ENCODE measurements at regions not wholly inside any gene's neighbourhood (a gene's known extent, or its start where the extent isn't known, plus 50 kb on each side); places are given as distances from the start of the nearest gene placed in this dataset.

GRCh38 chr2:193894081-193894480 lies 1699.3 kb upstream of the TMEFF2 start:
- H3K79me2 ChIP-seq (ENCODE audit: insufficient read depth, low read length), result no peaks in the 10 kb centered on the region
- H3K4me1 Mint-ChIP-seq, result no peaks in the 10 kb centered on the region
- H4K20me1 ChIP-seq (ENCODE audit: insufficient read depth, low read length), result no peaks in the 10 kb centered on the region
- H3K4me3 Mint-ChIP-seq, result no peak overlapping the region
- no peaks in the 10 kb centered on the region for H3K9me3 ChIP-seq (replicated peaks in 1 of 2; ENCODE audit: control insufficient read depth in 1 of 2, insufficient read depth in 1 of 2, low read length in 2 of 2)
- H3K36me3 ChIP-seq (replicated peaks in 1 of 2; ENCODE audit: control insufficient read depth in 1 of 2, insufficient read depth in 2 of 2, low read length in 2 of 2), result no peaks in the 10 kb centered on the region
- no peak overlapping the region for H3K27ac ChIP-seq (ENCODE audit: low read depth in 1 of 2, low read length in 2 of 2)
- peaks cover 0 to 7% (median 2%) of the 10 kb centered on the region in 7 donors for H3K9me3 Mint-ChIP-seq
- no peak for TF ChIP-seq CTCF (IDR thresholded peaks at IDR 0.05)
- no peak for DNase-seq
- H3K4me3 ChIP-seq (replicated peaks in 1 of 3; ENCODE audit: low read depth in 2 of 3, low read length in 3 of 3), result no peak overlapping the region
- H3K36me3 Mint-ChIP-seq, result no peaks in the 10 kb centered on the region
- H3K27me3 ChIP-seq (ENCODE audit: control insufficient read depth in 2 of 2, insufficient read depth in 2 of 2, low read length in 2 of 2), result no peaks in the 10 kb centered on the region
- H2AFZ ChIP-seq (ENCODE audit: insufficient read depth, low read depth, low read length, poor library complexity, severe bottlenecking), result no peak overlapping the region
- intact Hi-C loops (cut with micrococcal nuclease), result no loop called here
- WGBS (ENCODE audit: insufficient coverage), result 67% methylated on average over 1 of the region's 1 CpG
- H3K4me1 ChIP-seq (ENCODE audit: control insufficient read depth in 1 of 2, insufficient read depth in 2 of 2, low read length in 2 of 2), result no peaks in the 10 kb centered on the region
- no peak overlapping the region for H3K27ac Mint-ChIP-seq
- H3K9ac ChIP-seq (ENCODE audit: insufficient read depth, low read length, poor library complexity, severe bottlenecking), result no peak overlapping the region
- no peaks in the 10 kb centered on the region for H3K27me3 Mint-ChIP-seq (ENCODE audit: low read depth in 3 of 3)
- no peak overlapping the region for H3K4me2 ChIP-seq (replicated peaks; ENCODE audit: extremely low read depth, low read length, poor library complexity, severe bottlenecking)

- no peaks in the 10 kb centered on the region for H3K36me3 ChIP-seq (replicated peaks in 1 of 2; ENCODE audit: control insufficient read depth in 1 of 2, insufficient read depth in 2 of 2, low read length in 2 of 2)
- no peak overlapping the region for H3K27ac ChIP-seq (ENCODE audit: low read depth in 1 of 2, low read length in 2 of 2)
- peaks cover 0 to 13% (median 5%) of the 10 kb centered on the region in 7 donors for H3K9me3 Mint-ChIP-seq
- no peak overlapping the region for H3K4me3 ChIP-seq (replicated peaks in 1 of 3; ENCODE audit: low read depth in 2 of 3, low read length in 3 of 3)
- H3K27me3 ChIP-seq (ENCODE audit: control insufficient read depth in 2 of 2, insufficient read depth in 2 of 2, low read length in 2 of 2), result no peaks in the 10 kb centered on the region
- no peak overlapping the region for H3K27ac Mint-ChIP-seq
- no peaks in the 10 kb centered on the region for H3K4me1 ChIP-seq (ENCODE audit: control insufficient read depth in 1 of 2, insufficient read depth in 2 of 2, low read length in 2 of 2)
- no peak overlapping the region for H3K9ac ChIP-seq (ENCODE audit: insufficient read depth, low read length, poor library complexity, severe bottlenecking)
- no CpG with 5 or more reads among the region's 2 CpGs for whole genome bisulfite sequencing (ENCODE audit: insufficient coverage)
- H3K27me3 Mint-ChIP-seq (ENCODE audit: low read depth in 3 of 3), result peaks cover 0 to 1% (median 0%) of the 10 kb centered on the region in 3 donors
- no peaks in the 10 kb centered on the region for H3K4me1 Mint-ChIP-seq
- H3K79me2 ChIP-seq (ENCODE audit: insufficient read depth, low read length), result no peaks in the 10 kb centered on the region
- no peak for DNase-seq
- TF ChIP-seq CTCF (IDR thresholded peaks at IDR 0.05), result no peak
- H3K4me2 ChIP-seq (replicated peaks; ENCODE audit: extremely low read depth, low read length, poor library complexity, severe bottlenecking), result no peak overlapping the region
- H4K20me1 ChIP-seq (ENCODE audit: insufficient read depth, low read length), result no peaks in the 10 kb centered on the region
- H3K36me3 Mint-ChIP-seq, result no peaks in the 10 kb centered on the region
- peaks cover 5 to 6% of the 10 kb centered on the region in 2 donors for H3K9me3 ChIP-seq (replicated peaks in 1 of 2; ENCODE audit: control insufficient read depth in 1 of 2, insufficient read depth in 1 of 2, low read length in 2 of 2)
- no peak overlapping the region for H2AFZ ChIP-seq (ENCODE audit: insufficient read depth, low read depth, low read length, poor library complexity, severe bottlenecking)
- intact Hi-C loops (cut with micrococcal nuclease), result no loop called here
- H3K4me3 Mint-ChIP-seq, result no peak overlapping the region
Measured at GRCh38 chr2:193891023-193891422, 1696.3 kb upstream of the TMEFF2 start.

Data from CD14-positive monocyte (primary cell).